ENCODE measurements at regions not wholly inside any gene's neighbourhood (a gene's known extent, or its start where the extent isn't known, plus 50 kb on each side); places are given as distances from the start of the nearest gene placed in this dataset.

GRCh38 chr15:53036641-53037040, 246.5 kb upstream of the ONECUT1 start:
- TF ChIP-seq POLR2A (IDR thresholded peaks at IDR 0.05) (no peak), CTCF (IDR thresholded peaks at IDR 0.05) (no peak)

Measured in vagina (tissue), 2 donors.